Large intestine (tissue), 3 donors: ENCODE measurements at regions not wholly inside any gene's neighbourhood (a gene's known extent, or its start where the extent isn't known, plus 50 kb on each side); places are given as distances from the start of the nearest gene placed in this dataset.

Source experiments
- DNase-seq, 2 donors: peaks; one replicate each; pipeline versions ENCODE4 v3.0.0 to v3.0.0-alpha.2; 2013
- H3K27ac ChIP-seq: one replicate; pipeline ENCODE4 v1.5.1; 2013; ENCODE audit warnings: low read length
- H3K27me3 ChIP-seq: 2 replicates; pipeline ENCODE4 v1.6.1; 2013; ENCODE audit warnings: low read length; ENCODE audit not compliant: control insufficient read depth, insufficient read depth
- H3K36me3 ChIP-seq: 2 replicates; pipeline ENCODE4 v1.6.1; 2013; ENCODE audit warnings: low read length; ENCODE audit not compliant: control insufficient read depth, insufficient read depth
- H3K4me1 ChIP-seq: one replicate; pipeline ENCODE4 v1.6.1; 2013; ENCODE audit warnings: low read length; ENCODE audit not compliant: control insufficient read depth, insufficient read depth
- H3K4me3 ChIP-seq: one replicate; pipeline ENCODE4 v1.5.1; 2013; ENCODE audit warnings: low read length
- H3K9me3 ChIP-seq: one replicate; pipeline ENCODE4 v1.6.1; 2013; ENCODE audit warnings: mild to moderate bottlenecking, low read depth, low read length, moderate library complexity; ENCODE audit not compliant: control insufficient read depth
- WGBS: methylation state at CpG from one replicate; pipeline ENCODE4 v1.1.5; 2013; ENCODE audit warnings: low lambda C conversion rate; ENCODE audit not compliant: insufficient coverage; 5-methylcytosine and 5-hydroxymethylcytosine counted together

DNA sequence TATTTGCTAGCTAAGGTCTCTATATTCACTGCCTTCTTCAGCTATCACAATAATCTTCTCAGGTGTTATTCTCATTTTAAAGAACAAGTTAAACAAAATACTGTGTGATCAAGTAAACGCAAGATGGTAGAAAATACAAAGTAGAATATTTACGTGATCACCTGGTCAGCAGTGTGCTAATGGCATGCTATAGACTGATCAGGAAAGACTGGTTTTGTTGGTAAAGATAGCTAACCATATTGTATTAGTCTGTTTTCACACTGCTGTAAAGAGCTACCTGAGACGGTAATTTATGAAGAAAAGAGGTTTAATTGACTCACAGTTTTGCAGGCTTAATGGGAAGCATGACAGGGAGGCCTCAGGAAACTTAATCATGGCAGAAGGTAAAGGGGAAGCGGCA is 50.4 kb downstream of the ZBTB38 start:
- no peaks in the 10 kb centered on the region for H3K27me3 ChIP-seq
- no peak overlapping the region for H3K4me3 ChIP-seq
- no peak overlapping the region for H3K27ac ChIP-seq
- no peaks in the 10 kb centered on the region for H3K9me3 ChIP-seq
- peaks cover 63% of the 10 kb centered on the region for H3K36me3 ChIP-seq
- WGBS, result no CpG with 5 or more reads among the region's 4 CpGs
- DNase-seq, result no peak
- no peaks in the 10 kb centered on the region for H3K4me1 ChIP-seq

DNA sequence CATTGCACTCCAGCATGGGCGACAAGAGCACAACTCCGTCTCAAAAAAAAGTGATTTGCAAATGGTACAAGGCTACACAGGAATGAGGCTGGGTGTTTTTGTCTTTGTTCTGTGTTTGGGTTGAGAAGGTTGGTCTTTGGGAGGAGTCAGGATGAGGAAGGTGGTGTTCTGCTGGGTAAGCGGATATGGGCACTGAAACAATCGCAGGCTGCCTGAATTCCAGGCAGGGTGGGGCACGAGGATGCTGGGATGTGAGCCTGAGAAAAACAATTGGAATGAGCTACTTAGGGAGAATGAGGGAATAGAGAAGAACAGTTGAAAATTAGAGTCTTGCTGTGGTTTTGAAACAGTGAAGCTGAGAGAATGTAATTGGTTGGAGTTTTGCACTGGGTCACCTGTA is 51.6 kb downstream of the ZBTB38 start:
- Histone ChIP-seq H3K27me3 (no peaks in the 10 kb centered on the region), H3K27ac (no peak overlapping the region), H3K9me3 (no peaks in the 10 kb centered on the region), H3K4me1 (no peaks in the 10 kb centered on the region), H3K4me3 (no peak overlapping the region), H3K36me3 (peaks cover 59% of the 10 kb centered on the region)
- 90% methylated on average over 3 of the region's 5 CpGs for WGBS
- DNase-seq, result no peak

DNA sequence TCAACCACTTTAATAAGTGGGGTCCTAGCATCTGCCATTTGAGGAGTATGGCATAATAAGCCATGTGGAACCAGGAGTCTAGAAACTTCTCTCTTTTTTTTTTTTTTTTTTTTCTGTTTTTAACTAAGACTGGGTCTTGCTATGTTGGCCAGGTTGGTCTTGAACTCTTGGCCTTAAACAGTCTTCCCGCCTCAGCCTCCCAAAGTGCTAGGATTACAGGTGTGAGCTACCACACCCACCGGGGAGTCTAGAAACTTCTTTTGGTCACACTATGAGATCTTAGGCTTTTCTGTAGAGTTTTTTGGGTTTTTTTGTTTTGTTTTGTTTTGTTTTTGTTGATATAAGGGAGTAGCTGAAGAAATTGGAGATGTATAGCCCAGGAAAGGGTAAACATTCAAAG is 52.9 kb downstream of the ZBTB38 start:
- no peaks in the 10 kb centered on the region for H3K9me3 ChIP-seq
- no CpG with 5 or more reads among the region's 2 CpGs for WGBS
- H3K4me1 ChIP-seq, result peaks cover 6% of the 10 kb centered on the region
- no peak overlapping the region for H3K4me3 ChIP-seq
- no peak overlapping the region for H3K27ac ChIP-seq
- no peak for DNase-seq
- peaks cover 50% of the 10 kb centered on the region for H3K36me3 ChIP-seq
- H3K27me3 ChIP-seq, result no peaks in the 10 kb centered on the region

GRCh38 chr3:141421639-141422319 is 53.5 kb downstream of the ZBTB38 start:
- WGBS, result no CpG with 5 or more reads among the region's 5 CpGs
- H3K9me3 ChIP-seq, result no peaks in the 10 kb centered on the region
- no peak overlapping the region for H3K27ac ChIP-seq
- peaks cover 44% of the 10 kb centered on the region for H3K36me3 ChIP-seq
- DNase-seq, result no peak
- H3K27me3 ChIP-seq, result no peaks in the 10 kb centered on the region
- H3K4me1 ChIP-seq, result peaks cover 12% of the 10 kb centered on the region
- H3K4me3 ChIP-seq, result no peak overlapping the region

DNA sequence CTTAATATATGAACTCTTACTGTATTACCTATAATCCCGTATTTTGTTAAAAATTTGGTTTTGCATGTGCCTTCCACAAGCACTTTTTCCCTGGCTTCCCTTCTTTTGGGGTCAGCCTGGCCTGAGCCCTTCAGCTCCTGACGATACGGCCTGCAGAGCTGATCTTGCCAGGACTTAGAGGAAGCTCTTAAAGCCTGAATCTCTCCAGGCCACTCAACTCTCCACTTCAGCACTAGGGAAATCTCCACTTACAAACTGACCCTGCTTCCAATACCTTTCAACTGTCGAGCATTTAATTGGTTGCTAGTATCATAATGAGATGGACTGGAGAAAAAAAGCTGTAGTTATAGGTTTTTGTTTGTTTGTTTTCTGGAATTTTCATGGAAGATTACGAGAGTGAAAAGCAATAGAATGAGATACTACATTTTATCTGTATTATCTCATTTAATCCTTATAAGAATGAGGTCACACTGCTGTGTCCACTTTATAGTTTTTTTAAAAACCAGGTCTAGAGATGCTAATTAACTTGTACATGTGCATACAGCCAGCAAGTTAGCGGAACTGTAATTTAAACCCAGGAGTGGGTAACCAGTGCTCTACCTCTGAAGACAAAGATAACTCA is 54.8 kb downstream of the ZBTB38 start:
- Histone ChIP-seq H3K4me1 (peaks cover 16% of the 10 kb centered on the region), H3K27ac (no peak overlapping the region), H3K9me3 (no peaks in the 10 kb centered on the region), H3K4me3 (no peak overlapping the region), H3K27me3 (no peaks in the 10 kb centered on the region), H3K36me3 (peaks cover 45% of the 10 kb centered on the region)
- WGBS, result 78% methylated on average over 1 of the region's 6 CpGs
- DNase-seq, result no peak

- H3K36me3 ChIP-seq, result peaks cover 59% of the 10 kb centered on the region
- DNase-seq, result no peak
- peaks cover 18% of the 10 kb centered on the region for H3K4me1 ChIP-seq
- H3K27ac ChIP-seq, result no peak overlapping the region
- no peaks in the 10 kb centered on the region for H3K9me3 ChIP-seq
- no peaks in the 10 kb centered on the region for H3K27me3 ChIP-seq
- H3K4me3 ChIP-seq, result no peak overlapping the region
- WGBS, result 100% methylated on average over 1 of the region's 6 CpGs
Observed at GRCh38 chr3:141425523-141426233, 57.4 kb downstream of the ZBTB38 start.

DNA sequence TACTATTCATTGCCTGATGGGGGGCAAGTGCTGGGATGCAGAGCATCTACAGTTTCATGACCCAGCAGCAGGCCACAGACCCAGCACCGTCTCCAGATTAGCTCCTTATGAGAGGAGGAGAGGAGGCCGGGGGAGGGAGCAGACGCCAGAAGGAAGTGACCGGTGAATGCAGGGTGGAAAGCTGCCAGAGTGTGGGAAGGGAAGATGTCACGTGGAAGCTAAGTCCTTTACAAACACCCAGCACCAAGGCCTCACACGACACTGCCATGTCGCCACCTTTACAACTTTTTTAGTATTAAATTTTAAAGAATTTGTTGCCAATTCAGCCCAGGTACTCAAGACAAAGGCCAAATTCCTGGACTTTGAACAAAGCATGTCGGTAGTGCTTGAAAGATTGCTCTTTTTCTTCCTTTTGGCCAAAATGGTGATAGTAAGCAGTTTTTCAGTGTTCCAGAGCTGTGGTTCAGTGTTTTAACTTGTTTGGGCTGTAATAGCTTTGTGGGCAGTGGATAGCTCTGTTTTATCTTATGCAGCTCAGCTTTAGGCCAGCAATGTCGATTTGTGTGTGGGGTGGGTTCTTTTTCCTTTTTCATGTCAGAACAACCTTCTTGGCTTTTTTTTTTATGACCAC is 58.2 kb downstream of the ZBTB38 start:
- Histone ChIP-seq H3K27me3 (no peaks in the 10 kb centered on the region), H3K27ac (peak overlapping the region; percentile 19), H3K9me3 (no peaks in the 10 kb centered on the region), H3K4me1 (peaks cover 18% of the 10 kb centered on the region), H3K36me3 (peaks cover 63% of the 10 kb centered on the region), H3K4me3 (no peak overlapping the region)
- no CpG with 5 or more reads among the region's 9 CpGs for WGBS
- peak; percentile 41 to 78 for DNase-seq

DNA sequence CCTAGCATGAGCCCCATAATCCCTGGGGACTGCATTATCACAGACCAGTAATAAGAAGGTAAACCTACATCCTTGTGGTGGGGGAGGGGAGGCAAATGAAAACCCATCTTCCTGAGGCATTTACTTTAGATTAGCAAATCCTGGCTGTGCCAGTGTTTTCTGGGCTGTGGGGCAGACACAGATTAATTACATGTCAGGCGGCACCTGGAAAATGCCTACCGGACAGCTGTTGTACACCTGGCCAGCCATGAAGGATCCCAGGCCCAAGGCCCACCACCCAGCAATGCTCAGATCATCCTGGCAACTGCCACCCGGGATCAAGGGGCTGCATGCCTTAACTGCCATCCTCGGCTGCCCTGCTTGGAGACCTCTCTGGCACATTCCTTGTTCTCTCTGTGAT is 59.1 kb upstream of the RASA2 start:
- no peak for DNase-seq
- no CpG with 5 or more reads among the region's 4 CpGs for WGBS
- H3K36me3 ChIP-seq, result peaks cover 60% of the 10 kb centered on the region

DNA sequence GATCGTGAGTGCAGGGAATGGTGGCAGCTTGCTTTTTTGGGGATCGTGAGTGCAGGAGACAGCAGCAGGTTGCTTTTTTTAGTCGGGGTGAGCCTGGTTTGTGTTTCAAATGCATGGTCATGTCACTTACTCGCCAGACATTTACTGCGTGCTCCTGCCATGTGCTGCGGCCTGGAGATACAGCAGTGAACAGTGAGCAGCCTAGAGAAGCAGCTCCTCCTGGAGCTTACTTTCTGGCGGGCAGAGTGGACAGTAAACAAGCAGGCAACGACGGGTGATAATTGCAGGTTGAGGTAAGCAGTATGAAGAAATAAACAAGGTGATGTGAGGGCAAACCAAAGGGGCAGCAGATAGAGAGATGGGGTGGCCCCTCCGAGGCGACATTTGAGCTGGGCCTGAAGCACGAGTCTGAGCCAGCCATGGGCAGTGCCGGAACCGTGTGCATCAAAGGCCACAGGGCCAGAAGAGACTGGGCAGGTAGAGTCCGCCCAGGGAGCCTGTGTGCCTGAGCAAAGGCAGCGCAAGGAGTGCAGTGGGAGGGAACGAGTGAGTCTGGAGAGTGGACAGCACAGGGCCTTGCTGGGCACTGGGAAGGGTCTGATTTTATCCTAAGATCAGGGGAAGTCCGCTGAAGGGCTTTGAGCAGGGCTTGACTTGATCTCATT is 57.3 kb upstream of the RASA2 start:
- WGBS, result 100% methylated on average over 1 of the region's 18 CpGs

More for the DNA sequence above, 59.1 kb upstream of the RASA2 start:
- no peak overlapping the region for H3K27ac ChIP-seq
- H3K9me3 ChIP-seq, result no peaks in the 10 kb centered on the region
- H3K4me1 ChIP-seq, result peaks cover 18% of the 10 kb centered on the region
- no peak overlapping the region for H3K4me3 ChIP-seq
- H3K27me3 ChIP-seq, result no peaks in the 10 kb centered on the region

GRCh38 chr3:141430316-141430715 is 56.5 kb upstream of the RASA2 start:
- Histone ChIP-seq H3K4me1 (peaks cover 18% of the 10 kb centered on the region), H3K9me3 (no peaks in the 10 kb centered on the region), H3K27me3 (no peaks in the 10 kb centered on the region), H3K36me3 (peaks cover 50% of the 10 kb centered on the region), H3K27ac (no peak overlapping the region), H3K4me3 (no peak overlapping the region)
- DNase-seq, result no peak
- no CpG with 5 or more reads among the region's 6 CpGs for WGBS

More for the DNA sequence above, 57.3 kb upstream of the RASA2 start:
- Histone ChIP-seq H3K27me3 (no peaks in the 10 kb centered on the region), H3K4me1 (peaks cover 18% of the 10 kb centered on the region), H3K9me3 (no peaks in the 10 kb centered on the region), H3K27ac (no peak overlapping the region), H3K36me3 (peaks cover 52% of the 10 kb centered on the region), H3K4me3 (no peak overlapping the region)
- no peak for DNase-seq
